Heart left ventricle (tissue), 16 donors: ENCODE measurements at regions not wholly inside any gene's neighbourhood (a gene's known extent, or its start where the extent isn't known, plus 50 kb on each side); places are given as distances from the start of the nearest gene placed in this dataset.
"Not testable (repeated sequence)": the region's sequence is repeated elsewhere in the genome, so short reads cannot be mapped to it uniquely, and the experiment has no call there.

Experiments used
- ATAC-seq, 4 donors: fragments of 200-7000 bp; cut with Tn5 transposase; one replicate each; pipeline ENCODE4 v1.9.1; 2020 to 2022; ENCODE audit warnings: moderate library complexity in 4 of 4, mild to moderate bottlenecking in 3 of 4, moderate number of reproducible peaks in 1 of 4
- DNase-seq, 5 donors: peaks; one replicate each; pipeline ENCODE4 v3.0.0-alpha.2; 2020
- H3K27ac ChIP-seq, 12 donors: fragments of 200-600 bp; sonication (generic) in 4 of 12; one replicate each; pipeline versions ENCODE4 v1.5.0 to v1.8.0; 2016 to 2022; ENCODE audit warnings: mild to moderate bottlenecking in 2 of 12
- H3K27me3 ChIP-seq, 9 donors: fragments of 200-600 bp; sonication (generic) in 2 of 9; one replicate each; pipeline versions ENCODE4 v1.5.1 to v1.8.0; 2016 to 2022; ENCODE audit warnings: mild to moderate bottlenecking in 3 of 9
- H3K36me3 ChIP-seq, 9 donors: fragments of 200-600 bp; sonication (generic) in 2 of 9; one replicate each; pipeline versions ENCODE4 v1.5.0 to v1.8.0; 2018 to 2022; ENCODE audit warnings: mild to moderate bottlenecking in 2 of 9
- H3K4me1 ChIP-seq, 12 donors: fragments of 200-600 bp; sonication (generic) in 4 of 12; one replicate each; pipeline versions ENCODE4 v1.5.0 to v1.8.0; 2016 to 2022; ENCODE audit warnings: mild to moderate bottlenecking in 3 of 12
- H3K4me3 ChIP-seq, 12 donors: fragments of 200-600 bp; sonication (generic) in 4 of 12; one replicate each; pipeline versions ENCODE4 v1.5.0 to v1.8.0; 2017 to 2022; ENCODE audit warnings: mild to moderate bottlenecking in 9 of 12, moderate library complexity in 4 of 12
- H3K9me3 ChIP-seq, 12 donors: fragments of 200-600 bp; sonication (generic) in 4 of 12; one replicate each; pipeline versions ENCODE4 v1.5.0 to v1.8.0; 2016 to 2022; ENCODE audit warnings: mild to moderate bottlenecking in 1 of 12
- POLR2A ChIP-seq, 2 donors: fragments of 450-650 bp; IDR thresholded peaks; one replicate each; pipeline ENCODE4 v1.6.1; 2017; ENCODE audit warnings: antibody characterized with exemption in 2 of 2, mild to moderate bottlenecking in 2 of 2, moderate library complexity in 2 of 2
- WGBS, 4 donors: extraction: QIAGEN DNeasy Blood & Tissue Kit in 2 of 4; methylation state at CpG; one replicate each; pipeline versions ENCODE4 v1.1.5 to v1.1.7; 2013 to 2018; 5-methylcytosine and 5-hydroxymethylcytosine counted together
- intact Hi-C, 10 donors: fragments of 100-400 bp; cut with DNase I; formaldehyde crosslinking; loops; one replicate each; pipeline versions ENCODE4 v1.11.1 to v1.14.2; 2022
- TF ChIP-seq, protein P1 (sequence below), 12 donors: fragments of 200-600 bp; sonication (generic) in 4 of 12; IDR thresholded peaks; one replicate each; pipeline versions ENCODE4 v1.5.0 to v1.8.0; 2018 to 2022; ENCODE audit warnings: antibody characterized with exemption in 12 of 12, mild to moderate bottlenecking in 5 of 12
- donor health status: ischemic (EF 13 %, LVEDD 7.1; RV severe dilation, severe dysfunction).
- donor health status: healthy with polysubstance abuse.
- donor health status: DM: no; HTN: yes; CAD: no.
- donor health status: DM: no; HTN: no; CAD: no.
- donor health status: ischemic (EF 25% LVEDD 6.9; RV normal size, moderate dysfunction).
- donor health status: ischemic (EF 25% LVEDD 5.7; RV mildly dilated, moderate dysfunction).
- donor health status: healthy.
- donor health status: DM: yes; HTN: yes; CAD: no.
- donor health status: ischemic (EF 35%, LVEDD 5.7; RV mildly dilated, moderate dysfunction).
- donor health status: nonischemic (EF 11% LVEDD 7.7; RV severe dilation, severe dysfunction).
- donor health status: DM: yes; HTN: yes; CAD: no.
- donor health status: PGD.
- donor health status: ischemic (EF 29% LVEDD 5.4; RV normal size, mild dysfunction).
- donor health status: nonischemic (EF 23%, LVEDD 6.1; RV moderate dilation, normal function).

DNA sequence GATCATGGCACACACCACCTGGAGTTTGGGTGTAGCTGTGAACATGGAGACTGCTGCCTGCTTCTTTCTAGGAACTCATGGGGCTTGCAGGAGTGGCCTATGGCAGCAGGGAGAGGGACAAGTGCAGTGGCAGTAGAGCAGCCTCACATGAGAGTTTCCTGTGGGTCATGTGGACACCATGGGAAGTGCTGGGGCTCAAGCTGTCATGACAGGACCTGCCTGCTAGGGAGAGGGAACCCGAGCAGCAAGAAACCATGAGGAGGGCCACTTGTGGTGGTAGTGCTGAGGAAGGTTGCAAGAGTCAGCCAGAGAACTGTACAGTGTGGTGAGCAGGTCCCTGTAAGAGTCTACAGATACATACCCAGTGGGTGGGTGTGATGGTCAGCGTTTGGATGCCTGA, 73.8 kb upstream of the MRPS22 start:
- DNase-seq (no peak), ATAC-seq (no peak)
- no peak overlapping the region for H3K4me3 ChIP-seq
- TF ChIP-seq, protein P1, sequence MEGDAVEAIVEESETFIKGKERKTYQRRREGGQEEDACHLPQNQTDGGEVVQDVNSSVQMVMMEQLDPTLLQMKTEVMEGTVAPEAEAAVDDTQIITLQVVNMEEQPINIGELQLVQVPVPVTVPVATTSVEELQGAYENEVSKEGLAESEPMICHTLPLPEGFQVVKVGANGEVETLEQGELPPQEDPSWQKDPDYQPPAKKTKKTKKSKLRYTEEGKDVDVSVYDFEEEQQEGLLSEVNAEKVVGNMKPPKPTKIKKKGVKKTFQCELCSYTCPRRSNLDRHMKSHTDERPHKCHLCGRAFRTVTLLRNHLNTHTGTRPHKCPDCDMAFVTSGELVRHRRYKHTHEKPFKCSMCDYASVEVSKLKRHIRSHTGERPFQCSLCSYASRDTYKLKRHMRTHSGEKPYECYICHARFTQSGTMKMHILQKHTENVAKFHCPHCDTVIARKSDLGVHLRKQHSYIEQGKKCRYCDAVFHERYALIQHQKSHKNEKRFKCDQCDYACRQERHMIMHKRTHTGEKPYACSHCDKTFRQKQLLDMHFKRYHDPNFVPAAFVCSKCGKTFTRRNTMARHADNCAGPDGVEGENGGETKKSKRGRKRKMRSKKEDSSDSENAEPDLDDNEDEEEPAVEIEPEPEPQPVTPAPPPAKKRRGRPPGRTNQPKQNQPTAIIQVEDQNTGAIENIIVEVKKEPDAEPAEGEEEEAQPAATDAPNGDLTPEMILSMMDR (IDR thresholded peaks at IDR 0.05): no peak
- no peak for TF ChIP-seq POLR2A (IDR thresholded peaks at IDR 0.05)
- H3K36me3 ChIP-seq: no peaks in the 10 kb centered on the region
- peaks cover 0 to 15% (median 5%) of the 10 kb centered on the region in 12 donors for H3K4me1 ChIP-seq
- no peaks in the 10 kb centered on the region for H3K9me3 ChIP-seq
- intact Hi-C loops: no loop called here
- 69 to 82% (median 72%) methylated on average over 2 of the region's 2 CpGs for WGBS, 4 donors
- H3K27me3 ChIP-seq: peaks cover 0 to 3% (median 0%) of the 10 kb centered on the region in 9 donors
- H3K27ac ChIP-seq: no peak overlapping the region

DNA sequence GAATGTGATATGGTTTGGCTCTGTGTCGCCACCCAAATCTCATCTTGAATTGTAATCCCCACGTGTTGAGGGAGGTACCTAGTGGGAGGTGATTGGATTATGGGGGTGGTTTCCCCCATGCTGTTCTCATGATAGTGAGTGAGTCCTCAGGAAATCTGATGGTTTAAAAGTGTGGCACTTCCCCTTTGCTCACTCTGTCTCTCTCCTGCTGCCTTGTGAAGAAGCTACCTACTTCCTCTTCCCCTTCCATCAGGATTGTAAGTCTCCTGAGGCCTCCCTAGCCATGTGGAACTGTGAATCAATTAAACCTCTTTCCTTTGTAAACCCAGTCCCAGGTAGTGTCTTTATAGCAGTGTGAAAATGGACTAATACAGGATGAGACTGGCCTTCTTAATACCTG, 73.2 kb upstream of the MRPS22 start:
- not testable (repeated sequence) for ATAC-seq, H3K36me3 ChIP-seq
- WGBS, 4 donors: 64 to 70% (median 68%) methylated on average over 2 of the region's 2 CpGs

DNA sequence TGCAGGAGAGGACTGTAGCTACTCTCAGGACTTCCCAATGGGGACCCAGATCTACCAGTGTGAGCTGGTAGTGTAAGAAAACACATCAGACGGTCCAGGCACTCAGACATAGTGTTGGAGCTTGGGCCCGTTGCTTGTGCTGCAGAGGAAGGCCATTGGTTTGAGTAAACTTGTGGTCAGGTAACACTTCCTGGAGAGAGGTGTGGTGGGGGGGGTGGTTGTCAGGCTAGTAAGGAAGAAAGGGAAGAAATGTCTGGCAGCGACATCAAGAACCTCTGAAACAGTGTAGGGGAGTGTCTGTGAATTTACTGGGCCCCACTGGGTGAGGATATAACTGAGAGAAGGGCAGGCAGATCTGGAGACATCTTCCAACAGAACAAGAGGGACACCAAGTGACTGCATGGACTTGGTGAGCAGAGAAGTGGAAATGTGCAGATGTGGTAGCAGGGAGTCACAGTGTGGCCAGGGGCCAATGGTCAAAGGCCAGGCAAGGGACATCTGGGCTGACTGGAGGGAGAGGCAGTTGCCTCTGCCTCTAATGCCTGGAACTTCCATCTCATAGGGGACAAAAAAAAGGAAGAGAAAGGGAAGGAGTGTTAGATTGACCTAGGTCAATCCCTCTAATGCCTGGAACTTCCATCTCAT, 63.7 kb upstream of the MRPS22 start:
- Histone ChIP-seq H3K36me3 (no peaks in the 10 kb centered on the region), H3K4me3 (no peak overlapping the region), H3K27me3 (no peaks in the 10 kb centered on the region), H3K27ac (no peak overlapping the region), H3K4me1 (peaks cover 0 to 4% (median 0%) of the 10 kb centered on the region in 12 donors), H3K9me3 (peaks cover 0 to 15% (median 0%) of the 10 kb centered on the region in 12 donors)
- no peak for DNase-seq
- ATAC-seq: no peak
- 64 to 86% (median 80%) methylated on average over 3 of the region's 3 CpGs for WGBS, 4 donors
- TF ChIP-seq POLR2A (IDR thresholded peaks at IDR 0.05): no peak
- TF ChIP-seq, protein P1 (IDR thresholded peaks at IDR 0.05): no peak
- intact Hi-C loops: no loop called here

More for the DNA sequence above, 73.2 kb upstream of the MRPS22 start:
- H3K4me3 ChIP-seq, DNase-seq, H3K9me3 ChIP-seq, H3K27me3 ChIP-seq, intact Hi-C loops, H3K27ac ChIP-seq: not testable (repeated sequence)
- peaks cover 0 to 15% (median 5%) of the 10 kb centered on the region in 12 donors for H3K4me1 ChIP-seq

DNA sequence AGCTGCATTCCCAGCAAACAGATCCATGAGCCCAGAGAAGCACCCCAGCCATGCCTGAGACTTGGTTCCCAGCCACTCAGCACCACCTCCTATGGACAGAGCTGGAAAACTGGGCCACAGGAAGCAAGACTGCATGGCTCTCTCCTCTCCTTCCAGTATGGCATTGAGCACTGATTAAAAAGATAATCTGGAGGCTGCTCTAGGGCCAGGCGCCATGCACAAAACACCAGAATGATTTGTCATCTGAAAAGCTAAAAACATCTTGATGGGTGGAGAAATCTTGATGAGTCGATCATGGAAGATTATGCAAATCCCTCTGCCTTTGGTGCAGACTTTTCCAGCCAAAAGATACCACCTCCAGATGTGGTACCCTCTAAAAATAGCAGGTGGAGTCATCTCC, 62.7 kb upstream of the MRPS22 start:
- H3K27ac ChIP-seq: no peak overlapping the region
- 82 to 93% (median 90%) methylated on average over 2 of the region's 2 CpGs for WGBS, 4 donors
- H3K4me3 ChIP-seq: no peak overlapping the region
- no peak for TF ChIP-seq POLR2A (IDR thresholded peaks at IDR 0.05)
- TF ChIP-seq, protein P1 (IDR thresholded peaks at IDR 0.05): no peak
- intact Hi-C loops: no loop called here
- peaks cover 0 to 8% (median 0%) of the 10 kb centered on the region in 12 donors for H3K4me1 ChIP-seq
- peaks cover 0 to 15% (median 0%) of the 10 kb centered on the region in 12 donors for H3K9me3 ChIP-seq
- no peak for ATAC-seq
- no peaks in the 10 kb centered on the region for H3K36me3 ChIP-seq
- no peaks in the 10 kb centered on the region for H3K27me3 ChIP-seq
- no peak for DNase-seq
